Activated CD4-positive, alpha-beta T cell treated with anti-CD3 and anti-CD28 coated beads for 36 hours (primary cell): ENCODE measurements at regions not wholly inside any gene's neighbourhood (a gene's known extent, or its start where the extent isn't known, plus 50 kb on each side); places are given as distances from the start of the nearest gene placed in this dataset.
"Not testable (repeated sequence)": the region's sequence is repeated elsewhere in the genome, so short reads cannot be mapped to it uniquely, and the experiment has no call there.

Source experiments
- ATAC-seq: fragments of 200-7000 bp; cut with Tn5 transposase; one replicate; pipeline ENCODE4 v1.10.0; 2021; ENCODE audit warnings: mild to moderate bottlenecking, moderate library complexity
- CTCF ChIA-PET: fragments of 350-600 bp; sonication (Branson Sonifier 250); formaldehyde crosslinking; loops from one replicate; lab custom pipeline; 2021; ENCODE audit warnings: antibody characterized with exemption; lab: Charles Lee
- POLR2A ChIA-PET: fragments of 350-600 bp; sonication (Branson Sonifier 250); formaldehyde crosslinking; loops from one replicate; lab custom pipeline; 2021; ENCODE audit warnings: antibody characterized with exemption, inconsistent platforms; lab: Charles Lee
- DNase-seq: peaks from one replicate; pipeline ENCODE4 v3.0.0-alpha.2; 2020
- H3K27ac Mint-ChIP-seq: one replicate; pipeline ENCODE4 v1.8.0; 2021; ENCODE audit warnings: mixed read lengths
- H3K27me3 Mint-ChIP-seq: one replicate; pipeline ENCODE4 v1.8.0; 2021; ENCODE audit warnings: mixed read lengths
- H3K36me3 Mint-ChIP-seq: one replicate; pipeline ENCODE4 v1.8.0; 2021; ENCODE audit warnings: low read depth, mixed read lengths
- H3K4me1 Mint-ChIP-seq: one replicate; pipeline ENCODE4 v1.8.0; 2021; ENCODE audit warnings: mixed read lengths
- H3K4me3 Mint-ChIP-seq: one replicate; pipeline ENCODE4 v1.8.0; 2021; ENCODE audit warnings: mild to moderate bottlenecking, moderate library complexity, mixed read lengths
- H3K9me3 Mint-ChIP-seq: one replicate; pipeline ENCODE4 v1.8.0; 2021; ENCODE audit warnings: low read depth, mixed read lengths
- intact Hi-C, 2 experiments: fragments of 100-400 bp; cut with DNase I in 1 of 2; cut with micrococcal nuclease in 1 of 2; formaldehyde crosslinking; loops; one replicate each; pipeline versions ENCODE4 v1.14.2 to v1.15.1; 2022 to 2024; cut with DNase I, micrococcal nuclease

DNA sequence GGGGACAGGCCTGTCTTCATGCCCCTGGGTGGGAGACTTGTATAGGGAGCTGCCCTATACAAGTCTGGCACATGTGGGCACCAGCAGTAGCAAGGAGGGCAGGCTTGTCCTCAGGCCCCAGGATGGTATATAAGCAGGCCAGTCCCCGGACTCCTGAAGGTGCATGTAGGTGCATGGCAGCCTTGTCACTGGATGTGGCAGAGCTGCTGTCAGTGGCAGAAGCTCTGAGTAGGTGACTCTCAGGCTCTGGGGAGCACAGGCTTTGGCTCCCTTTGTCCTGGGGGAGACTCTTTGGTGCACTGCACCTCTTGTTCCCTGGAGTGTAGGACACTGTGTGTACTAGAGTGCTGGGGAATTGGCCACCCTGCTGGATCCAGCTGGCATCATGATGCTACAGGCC lies 376.7 kb upstream of the DIPK2B start:
- POLR2A ChIA-PET, result no interaction called here

DNA sequence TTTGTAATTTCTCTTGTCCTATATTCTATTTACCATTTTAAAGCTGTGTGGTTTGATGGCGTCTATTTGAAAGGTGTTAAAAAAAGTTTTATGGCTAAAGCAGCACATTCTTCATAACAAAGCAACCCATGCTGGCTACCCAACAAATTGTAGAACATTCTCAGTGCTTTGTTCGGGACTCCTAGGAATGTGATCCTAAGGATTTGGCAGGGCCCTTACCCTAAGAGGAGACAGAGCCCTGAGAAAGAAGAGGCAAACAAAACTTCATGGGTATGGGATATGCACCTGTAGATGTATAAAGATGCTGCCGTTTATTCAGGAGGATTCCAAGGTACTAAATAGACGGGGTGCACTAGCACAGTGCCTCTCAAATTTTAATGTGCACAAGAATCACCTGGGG lies 370.8 kb upstream of the DIPK2B start:
- ChIA-PET POLR2A (no interaction called here), CTCF (no interaction called here)
- ATAC-seq (no peak), DNase-seq (no peak)
- no peak overlapping the region for H3K4me3 Mint-ChIP-seq
- intact Hi-C loops, result loop anchor here in 1 of 2 experiments (5.0 kb wide), 1 partner anchor 66 kb away; no protein-coding TSS in a partner anchor
- H3K4me1 Mint-ChIP-seq, result no peaks in the 10 kb centered on the region
- no peaks in the 10 kb centered on the region for H3K36me3 Mint-ChIP-seq
- H3K27me3 Mint-ChIP-seq, result no peaks in the 10 kb centered on the region
- no peaks in the 10 kb centered on the region for H3K9me3 Mint-ChIP-seq
- no peak overlapping the region for H3K27ac Mint-ChIP-seq

More for the DNA sequence above, 376.7 kb upstream of the DIPK2B start:
- Mint-ChIP-seq H3K4me1 (peaks cover 6% of the 10 kb centered on the region), H3K9me3 (peaks cover 16% of the 10 kb centered on the region), H3K36me3 (peaks cover 4% of the 10 kb centered on the region), H3K27me3 (no peaks in the 10 kb centered on the region), H3K4me3 (no peak overlapping the region), H3K27ac (no peak overlapping the region)
- CTCF ChIA-PET, result no interaction called here
- ATAC-seq (no peak), DNase-seq (no peak)
- intact Hi-C loops, result no loop called here

DNA sequence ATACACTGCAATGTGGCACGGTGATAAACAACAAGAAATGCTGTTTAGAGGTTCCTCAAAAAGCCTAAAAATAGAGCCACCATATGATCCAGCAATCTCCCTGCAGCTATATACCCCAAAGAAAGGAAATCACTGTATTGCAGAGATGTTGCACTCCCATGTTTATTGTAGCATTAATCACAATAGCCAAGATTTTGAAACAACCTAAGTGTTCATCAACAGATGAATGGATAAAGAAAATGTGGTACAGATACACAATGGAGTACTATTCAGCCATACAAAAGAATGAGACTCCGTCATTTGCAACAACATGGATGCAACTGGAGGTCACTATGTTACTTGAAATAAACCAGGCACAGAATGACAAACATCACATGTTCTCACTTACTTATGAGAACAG lies 365.8 kb upstream of the DIPK2B start:
- Mint-ChIP-seq H3K36me3 (no peaks in the 10 kb centered on the region), H3K27ac (no peak overlapping the region), H3K4me1 (no peaks in the 10 kb centered on the region), H3K4me3 (no peak overlapping the region), H3K27me3 (no peaks in the 10 kb centered on the region), H3K9me3 (no peaks in the 10 kb centered on the region)
- CTCF ChIA-PET, result no interaction called here
- no peak for ATAC-seq
- POLR2A ChIA-PET, result no interaction called here
- intact Hi-C loops, result no loop called here
- DNase-seq, result no peak

DNA sequence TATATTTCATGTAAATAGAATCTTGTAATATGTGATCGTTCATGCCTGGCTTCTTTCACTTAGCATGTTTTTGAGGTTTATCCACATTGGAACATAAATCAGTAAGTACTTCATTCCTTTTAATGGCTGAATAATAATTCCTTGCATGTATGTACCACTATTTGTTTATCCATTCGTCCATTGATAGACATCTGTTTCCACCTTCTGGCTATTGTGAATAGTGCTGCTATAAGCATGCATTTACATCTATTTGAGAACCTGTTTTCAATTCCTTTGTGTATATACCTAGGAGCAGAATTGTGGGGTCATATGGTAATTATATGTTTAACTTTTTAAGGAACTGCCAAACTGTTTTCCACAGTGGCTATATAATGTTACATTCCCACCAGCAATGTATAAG lies 356.7 kb upstream of the DIPK2B start:
- intact Hi-C loops, result no loop called here
- H3K27ac Mint-ChIP-seq, result no peak overlapping the region
- no peaks in the 10 kb centered on the region for H3K4me1 Mint-ChIP-seq
- H3K27me3 Mint-ChIP-seq, result no peaks in the 10 kb centered on the region
- H3K36me3 Mint-ChIP-seq, result no peaks in the 10 kb centered on the region
- no peak overlapping the region for H3K4me3 Mint-ChIP-seq
- ChIA-PET CTCF (no interaction called here), POLR2A (no interaction called here)
- no peaks in the 10 kb centered on the region for H3K9me3 Mint-ChIP-seq
- ATAC-seq (no peak), DNase-seq (no peak)

DNA sequence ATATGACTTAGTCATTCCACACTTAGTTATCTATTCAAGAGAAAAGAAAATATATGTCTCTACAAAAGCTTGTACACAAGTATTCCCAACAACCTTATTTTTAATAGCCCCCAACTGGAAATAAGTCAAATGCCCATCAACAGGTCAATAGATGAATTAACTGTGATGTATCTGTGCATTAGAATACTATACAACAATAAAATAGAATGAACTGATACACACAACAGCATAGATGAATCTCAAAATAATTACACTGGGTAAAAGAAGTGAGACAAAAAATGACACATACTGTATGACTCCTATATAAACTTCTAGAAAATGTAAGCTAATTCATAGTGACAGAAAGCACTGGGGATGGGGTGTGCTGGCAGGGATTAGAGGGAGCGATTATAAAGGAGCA lies 354.1 kb upstream of the DIPK2B start:
- ATAC-seq, result no peak
- Mint-ChIP-seq H3K4me3 (no peak overlapping the region), H3K4me1 (no peaks in the 10 kb centered on the region), H3K27ac (no peak overlapping the region), H3K27me3 (no peaks in the 10 kb centered on the region), H3K9me3 (no peaks in the 10 kb centered on the region), H3K36me3 (no peaks in the 10 kb centered on the region)
- CTCF ChIA-PET, result no interaction called here
- intact Hi-C loops, result loop anchor here in 1 of 2 experiments (5.0 kb wide), 1 partner anchor 232 kb away; no protein-coding TSS in a partner anchor
- POLR2A ChIA-PET, result no interaction called here
- DNase-seq, result no peak

DNA sequence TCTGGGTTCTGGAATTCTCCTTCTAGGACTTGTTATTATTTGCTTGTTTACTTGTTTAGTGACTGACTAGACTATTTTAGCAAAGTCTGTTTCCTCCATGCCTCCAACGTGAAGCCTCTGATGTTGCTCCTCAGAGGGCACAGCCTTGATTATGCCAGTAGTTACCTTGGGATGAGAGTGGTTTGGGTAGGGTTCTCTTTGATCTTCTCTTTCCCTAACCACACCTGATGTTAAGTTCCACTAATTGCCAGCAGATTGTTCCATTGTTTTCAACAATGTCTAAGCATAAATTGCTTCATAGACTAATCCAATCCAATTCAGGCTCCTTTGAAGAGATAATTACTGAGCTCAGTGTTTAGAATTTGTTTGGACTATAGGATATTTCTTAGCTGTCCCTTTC lies 352.7 kb upstream of the DIPK2B start:
- no peak for DNase-seq
- no peak for ATAC-seq
- Mint-ChIP-seq H3K27ac (no peak overlapping the region), H3K9me3 (no peaks in the 10 kb centered on the region), H3K36me3 (no peaks in the 10 kb centered on the region), H3K27me3 (no peaks in the 10 kb centered on the region), H3K4me1 (no peaks in the 10 kb centered on the region), H3K4me3 (no peak overlapping the region)
- ChIA-PET CTCF (no interaction called here), POLR2A (no interaction called here)
- intact Hi-C loops, result loop anchor here in 1 of 2 experiments (5.0 kb wide), 1 partner anchor 231 kb away; no protein-coding TSS in a partner anchor

DNA sequence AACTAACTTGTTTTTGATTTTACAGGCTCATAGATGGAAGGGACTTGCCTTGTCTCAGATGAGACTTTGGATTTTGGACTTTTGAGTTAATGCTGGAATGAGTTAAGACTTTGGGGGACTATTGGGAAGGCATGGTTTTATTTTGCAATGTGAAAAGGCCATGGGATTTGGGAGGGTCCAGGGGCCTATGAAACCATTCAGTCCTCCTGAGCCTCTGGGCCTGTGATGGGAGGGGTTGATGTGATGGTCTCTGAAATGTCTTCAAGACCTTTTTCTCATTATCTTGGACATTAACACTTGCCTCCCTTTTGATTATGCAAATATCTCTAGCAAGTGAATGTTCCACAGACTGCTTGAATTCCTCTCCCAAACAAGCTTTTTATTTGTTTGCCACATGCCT lies 346.0 kb upstream of the DIPK2B start:
- DNase-seq, H3K9me3 Mint-ChIP-seq, H3K4me3 Mint-ChIP-seq, H3K27ac Mint-ChIP-seq, H3K36me3 Mint-ChIP-seq, H3K4me1 Mint-ChIP-seq, H3K27me3 Mint-ChIP-seq, POLR2A ChIA-PET, ATAC-seq: not testable (repeated sequence)
- intact Hi-C loops, result loop anchor here in 1 of 2 experiments (5.0 kb wide), 1 partner anchor 49 kb away; no protein-coding TSS in a partner anchor
- CTCF ChIA-PET, result interaction anchor here (0.9 kb wide), 1 partner anchor 1293 kb away, joined by 3 read pairs; no protein-coding TSS in a partner anchor

DNA sequence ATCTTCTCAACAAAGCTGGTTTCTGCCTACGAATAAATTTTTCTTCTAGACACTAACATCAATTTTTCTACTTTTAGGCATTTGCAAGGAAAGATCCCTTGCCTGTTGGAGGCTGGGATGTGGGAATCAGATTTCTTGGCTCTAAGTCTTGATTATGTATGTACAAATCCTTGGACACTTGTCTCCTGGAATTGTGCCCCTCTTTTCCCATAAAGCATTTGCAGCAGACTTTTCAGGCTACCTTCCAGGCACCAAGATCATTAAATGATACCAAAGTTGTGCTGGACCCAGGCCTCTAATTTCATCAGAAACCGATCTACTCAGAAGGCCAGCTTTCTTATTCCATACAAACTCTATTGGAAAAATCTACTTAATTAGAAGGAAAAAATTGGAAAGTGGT lies 339.5 kb upstream of the DIPK2B start:
- ChIA-PET CTCF (no interaction called here), POLR2A (no interaction called here)
- no peaks in the 10 kb centered on the region for H3K9me3 Mint-ChIP-seq
- DNase-seq (no peak), ATAC-seq (no peak)
- peaks cover 2% of the 10 kb centered on the region for H3K27me3 Mint-ChIP-seq
- H3K27ac Mint-ChIP-seq, result no peak overlapping the region
- no peaks in the 10 kb centered on the region for H3K4me1 Mint-ChIP-seq
- intact Hi-C loops, result no loop called here
- H3K4me3 Mint-ChIP-seq, result no peak overlapping the region
- no peaks in the 10 kb centered on the region for H3K36me3 Mint-ChIP-seq

DNA sequence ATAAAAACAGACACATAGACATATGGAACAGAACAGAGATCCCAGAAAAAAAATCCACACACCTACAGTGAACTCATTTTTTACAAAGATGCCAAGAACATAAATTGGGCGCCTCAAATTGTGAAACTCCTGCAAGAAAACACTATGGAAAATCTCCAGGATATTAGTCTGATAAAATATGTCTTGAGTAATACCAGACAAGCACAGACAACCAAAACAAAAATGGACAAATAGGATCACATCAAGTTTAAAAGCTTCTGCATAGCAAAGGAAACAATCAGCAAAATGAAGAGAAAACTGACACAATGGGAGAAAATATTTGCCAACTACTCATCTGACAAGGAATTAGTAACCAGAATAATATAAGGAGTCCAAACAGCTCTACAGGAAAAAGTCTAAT lies 337.3 kb upstream of the DIPK2B start:
- intact Hi-C loops, result no loop called here
- H3K27me3 Mint-ChIP-seq, result peaks cover 4% of the 10 kb centered on the region
- H3K4me3 Mint-ChIP-seq, result no peak overlapping the region
- DNase-seq (no peak), ATAC-seq (no peak)
- H3K27ac Mint-ChIP-seq, result no peak overlapping the region
- peaks cover 2% of the 10 kb centered on the region for H3K9me3 Mint-ChIP-seq
- ChIA-PET CTCF (no interaction called here), POLR2A (no interaction called here)
- no peaks in the 10 kb centered on the region for H3K36me3 Mint-ChIP-seq
- no peaks in the 10 kb centered on the region for H3K4me1 Mint-ChIP-seq

DNA sequence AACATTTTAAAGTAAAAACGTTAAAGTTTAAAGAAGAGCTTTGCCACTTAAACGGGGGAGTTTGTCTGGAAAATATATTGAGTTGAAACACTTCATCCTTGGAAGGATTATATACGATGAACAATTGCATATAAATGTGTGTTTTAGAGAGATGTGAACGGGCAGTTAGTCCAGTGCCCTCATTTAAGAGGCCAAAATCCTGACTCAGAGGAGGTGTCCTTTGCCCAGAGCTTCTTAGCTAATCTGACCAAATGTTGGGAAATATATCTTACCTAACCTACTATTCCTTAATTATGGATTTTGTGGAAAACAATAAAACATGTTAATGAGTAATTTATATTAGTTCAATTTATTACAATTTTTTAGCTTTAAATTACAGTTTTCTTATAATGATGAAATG lies 327.2 kb upstream of the DIPK2B start:
- Mint-ChIP-seq H3K36me3 (no peaks in the 10 kb centered on the region), H3K4me1 (no peaks in the 10 kb centered on the region), H3K27ac (no peak overlapping the region), H3K9me3 (no peaks in the 10 kb centered on the region), H3K4me3 (no peak overlapping the region), H3K27me3 (no peaks in the 10 kb centered on the region)
- DNase-seq (no peak), ATAC-seq (no peak)
- ChIA-PET POLR2A (no interaction called here), CTCF (interaction anchor here (1.3 kb wide), 1 partner anchor 37 kb away, joined by 3 read pairs; no protein-coding TSS in a partner anchor)
- intact Hi-C loops, result no loop called here

DNA sequence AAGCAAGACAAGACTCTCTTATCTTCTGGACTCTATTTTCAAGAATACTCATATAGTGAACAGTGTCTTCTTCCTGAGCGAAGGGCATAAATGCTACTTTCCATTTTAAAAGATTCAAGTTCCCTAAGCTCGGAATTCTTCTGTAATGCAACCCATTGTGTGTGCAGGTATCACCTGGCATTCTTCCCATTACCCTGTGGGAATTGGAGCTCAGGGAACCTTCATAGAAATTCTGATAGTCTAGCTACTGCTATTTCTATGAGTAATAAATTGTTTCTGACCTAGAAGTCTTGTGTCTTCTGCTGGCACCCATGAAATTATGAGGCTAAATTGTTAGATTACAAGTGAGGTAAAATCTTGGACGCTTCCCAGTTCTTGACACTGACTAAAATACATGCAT lies 324.1 kb upstream of the DIPK2B start:
- Mint-ChIP-seq H3K4me3 (no peak overlapping the region), H3K36me3 (no peaks in the 10 kb centered on the region), H3K27me3 (no peaks in the 10 kb centered on the region), H3K27ac (no peak overlapping the region), H3K4me1 (no peaks in the 10 kb centered on the region), H3K9me3 (no peaks in the 10 kb centered on the region)
- ChIA-PET CTCF (interaction anchor here (0.9 kb wide), 1 partner anchor 11 kb away, joined by 3 read pairs; no protein-coding TSS in a partner anchor), POLR2A (no interaction called here)
- intact Hi-C loops, result no loop called here
- no peak for ATAC-seq
- no peak for DNase-seq

DNA sequence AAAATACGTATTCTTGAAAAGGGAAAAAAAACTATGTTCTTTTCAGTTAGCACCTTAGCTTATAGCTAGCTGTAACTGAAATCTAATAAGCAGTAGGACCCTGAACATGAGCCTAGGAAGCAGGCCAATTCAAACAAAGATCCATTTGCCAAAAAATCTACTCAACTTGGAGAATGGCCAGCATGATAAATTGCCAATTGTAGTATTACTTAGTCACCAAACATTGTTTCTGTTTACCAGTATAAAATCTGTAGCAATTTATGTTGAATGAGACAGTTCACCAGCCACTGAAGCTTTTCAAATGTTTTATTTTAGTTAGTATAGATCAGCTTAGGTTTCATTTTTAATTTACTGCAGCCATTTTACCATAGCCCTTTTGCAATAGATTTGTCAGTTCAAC lies 323.6 kb upstream of the DIPK2B start:
- no peaks in the 10 kb centered on the region for H3K27me3 Mint-ChIP-seq
- intact Hi-C loops, result no loop called here
- DNase-seq (no peak), ATAC-seq (no peak)
- ChIA-PET POLR2A (no interaction called here), CTCF (interaction anchor here (0.6 kb wide), 1 partner anchor 18 kb away, joined by 3 read pairs; no protein-coding TSS in a partner anchor)
- H3K4me1 Mint-ChIP-seq, result no peaks in the 10 kb centered on the region
- H3K36me3 Mint-ChIP-seq, result no peaks in the 10 kb centered on the region
- no peak overlapping the region for H3K27ac Mint-ChIP-seq
- H3K4me3 Mint-ChIP-seq, result no peak overlapping the region
- no peaks in the 10 kb centered on the region for H3K9me3 Mint-ChIP-seq
